HG03439 (cell line): ENCODE measurements at regions not wholly inside any gene's neighbourhood (a gene's known extent, or its start where the extent isn't known, plus 50 kb on each side); places are given as distances from the start of the nearest gene placed in this dataset.

Experiments used
- ATAC-seq: cut with Tn5 transposase; IDR thresholded peaks from one replicate; pipeline ENCODE4 v1.9.1; 2021; ENCODE audit warnings: mild to moderate bottlenecking, moderate library complexity; ENCODE audit not compliant: unreplicated experiment

DNA sequence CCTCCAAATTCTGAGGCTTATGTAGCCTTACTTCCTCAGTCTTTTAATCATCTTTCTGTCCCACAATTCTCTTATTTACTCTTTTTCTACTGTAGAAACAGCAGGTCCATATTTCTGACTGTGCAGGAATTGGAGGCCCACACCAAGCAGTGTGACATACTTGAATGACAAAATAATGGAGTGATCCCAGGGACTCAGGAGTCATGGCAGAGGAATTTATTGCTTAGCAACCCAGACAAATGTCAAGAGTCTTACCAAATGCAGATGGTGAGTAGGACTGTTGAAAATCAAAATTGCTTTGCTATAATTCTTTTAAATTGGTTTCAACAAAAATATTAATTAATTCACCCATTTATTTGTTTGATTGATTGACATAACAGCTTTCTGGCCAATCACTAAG lies 59.9 kb downstream of the HTR1B start:
- ATAC-seq, result no peak

DNA sequence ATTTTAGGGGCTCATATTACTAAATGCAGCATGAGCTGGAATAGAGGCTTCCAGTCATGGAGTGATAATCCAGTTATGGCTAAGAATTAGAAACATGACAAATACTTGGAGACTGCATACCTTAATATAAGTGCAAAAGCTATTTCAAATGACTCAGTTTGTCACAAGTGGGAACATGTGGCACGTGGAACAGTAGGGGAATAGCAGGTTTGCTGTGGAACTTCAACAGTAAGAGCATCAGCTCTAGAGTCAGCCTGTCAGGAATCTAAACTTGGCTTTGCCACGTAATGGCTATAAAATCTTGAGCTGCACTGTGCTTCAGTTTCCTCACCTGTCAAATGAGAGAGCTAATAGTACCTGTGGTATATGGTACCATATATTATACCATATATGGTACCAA lies 62.1 kb downstream of the HTR1B start:
- ATAC-seq, result no peak

DNA sequence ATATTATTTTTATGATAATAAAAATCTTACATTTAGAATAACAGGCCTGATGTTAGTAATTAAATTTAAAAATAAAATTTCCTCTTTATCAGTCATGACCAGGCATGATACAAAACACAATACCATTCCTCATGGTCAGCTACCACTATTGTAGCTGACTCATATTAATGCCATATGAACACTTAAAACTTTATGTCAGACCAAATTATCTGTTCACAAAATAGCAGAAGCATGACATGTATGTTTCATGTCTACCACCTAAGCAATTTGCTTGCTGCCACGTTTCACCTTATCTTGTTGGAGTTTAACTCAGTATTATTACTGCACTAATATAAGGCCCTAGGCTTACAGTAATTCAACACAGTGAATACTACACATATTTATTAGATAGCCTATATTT lies 65.7 kb downstream of the HTR1B start:
- no peak for ATAC-seq

DNA sequence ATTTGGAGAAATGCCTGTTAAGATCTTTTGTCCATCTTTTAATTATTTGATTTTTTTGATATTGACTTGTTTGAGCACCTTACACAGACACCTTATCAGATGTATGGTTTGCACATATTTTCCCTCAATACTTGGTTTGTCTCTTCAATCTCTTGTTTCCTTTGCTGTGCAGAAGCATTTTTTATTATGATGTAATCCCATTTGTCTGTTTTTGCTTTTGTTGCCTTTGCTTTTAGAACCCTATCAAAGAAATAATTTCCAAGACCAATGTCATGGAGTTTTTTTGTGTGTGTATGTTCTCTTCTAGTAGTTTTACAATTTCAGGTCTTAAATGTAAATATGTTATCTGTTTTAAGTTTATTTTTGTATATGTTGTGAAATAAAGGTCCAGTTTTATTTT lies 73.9 kb downstream of the HTR1B start:
- no peak for ATAC-seq

DNA sequence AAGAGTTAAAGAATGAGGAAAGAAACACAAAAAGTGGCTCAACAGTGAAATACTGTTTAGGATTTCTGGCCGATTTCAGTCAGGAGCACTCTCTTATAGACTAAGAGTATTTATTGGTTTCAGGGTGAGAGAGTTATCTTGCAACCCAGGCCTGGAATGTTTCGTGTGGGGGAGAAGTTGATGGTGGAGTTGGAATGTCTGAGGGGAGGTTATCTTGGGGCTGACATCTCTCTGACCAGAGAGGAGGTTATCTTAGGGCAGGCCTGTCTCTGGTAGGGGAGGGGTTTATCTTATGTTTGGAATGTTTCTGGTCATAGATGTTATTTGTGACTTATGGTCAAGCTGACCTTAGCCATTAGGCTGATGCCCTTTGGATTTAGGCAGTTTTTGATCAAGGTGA lies 80.3 kb downstream of the HTR1B start:
- ATAC-seq, result no peak

DNA sequence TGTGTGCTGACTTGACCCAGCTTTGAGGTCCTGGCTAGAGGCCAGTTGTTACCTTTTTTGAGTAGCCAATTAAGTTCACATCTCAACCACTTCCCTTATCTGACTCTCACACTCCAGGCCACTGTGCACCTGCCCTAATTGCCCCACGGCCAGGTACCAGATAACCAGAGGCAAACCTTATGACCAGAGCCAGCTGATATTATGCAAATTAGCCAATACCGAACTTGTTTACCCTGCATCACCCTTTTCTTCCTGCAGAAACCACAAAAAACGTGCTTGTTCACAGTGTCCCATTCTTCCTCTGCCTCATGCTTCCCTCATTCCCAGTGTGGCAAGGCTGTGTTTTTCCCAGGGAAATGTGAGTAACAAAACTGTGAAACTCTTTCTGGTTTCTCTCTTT lies 89.3 kb downstream of the HTR1B start:
- ATAC-seq, result no peak

DNA sequence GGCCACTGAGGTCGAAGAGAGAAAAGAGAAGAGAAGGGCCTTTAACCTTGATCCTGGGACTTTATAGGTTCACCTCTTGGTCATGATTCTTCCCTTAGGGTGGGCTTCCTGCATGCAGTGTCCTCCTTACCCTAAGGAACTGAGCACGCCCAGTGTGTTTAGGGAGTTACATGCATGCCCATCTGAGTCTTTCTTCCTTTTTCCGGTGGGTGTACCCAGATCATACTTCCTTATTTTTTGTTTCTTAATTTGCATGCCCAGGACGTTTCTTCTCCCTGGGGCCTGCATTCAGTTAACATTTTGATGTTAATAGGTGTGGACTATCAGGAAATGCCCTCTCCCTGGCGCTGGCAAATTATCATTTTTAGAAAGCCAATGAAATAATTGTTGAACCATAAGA lies 91.5 kb downstream of the HTR1B start:
- ATAC-seq, result no peak

GRCh38 chr6:77368660-77369313 lies 94.5 kb downstream of the HTR1B start:
- ATAC-seq, result no peak

GRCh38 chr6:77366798-77367197 lies 96.5 kb downstream of the HTR1B start:
- ATAC-seq, result no peak

DNA sequence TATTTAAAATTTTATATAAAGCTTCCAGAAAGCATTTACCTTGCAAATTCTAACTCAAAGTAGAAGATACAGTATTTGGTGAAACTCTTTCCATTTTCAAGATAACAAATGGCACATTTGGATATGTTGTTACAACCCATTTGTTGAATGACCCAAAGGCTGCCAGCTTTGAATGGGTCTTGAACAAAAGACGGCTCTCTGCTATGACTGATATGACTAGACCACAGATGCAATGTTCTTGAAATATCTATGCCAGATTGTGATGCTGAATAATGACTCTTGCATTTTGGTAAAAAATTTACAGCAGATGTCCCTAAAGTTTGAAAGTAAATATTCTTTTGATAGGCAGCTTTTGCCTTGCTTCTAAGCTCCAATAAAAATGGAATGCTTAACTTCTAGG lies 99.6 kb downstream of the HTR1B start:
- ATAC-seq, result no peak

- no peak for ATAC-seq
These were observed 101.2 kb downstream of the HTR1B start for GRCh38 chr6:77362055-77362454.

DNA sequence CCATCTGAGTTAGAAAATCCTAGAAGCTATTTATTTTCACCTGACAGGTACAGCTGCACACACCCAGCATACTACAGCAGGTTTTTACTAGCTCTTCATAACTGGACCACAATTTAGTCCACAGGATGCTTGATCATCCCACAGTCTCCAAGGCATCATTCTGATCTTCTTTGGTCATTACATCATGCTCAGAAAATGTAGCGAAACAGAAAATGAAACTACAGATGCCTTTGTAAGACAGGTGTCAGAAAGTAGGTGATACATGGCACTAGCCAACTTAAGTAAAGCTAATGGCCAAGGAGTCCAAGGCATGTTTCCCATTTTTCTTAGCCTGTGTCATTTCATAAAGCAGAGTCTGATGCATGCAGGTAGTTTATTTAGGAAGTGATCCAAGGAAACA lies 102.3 kb downstream of the HTR1B start:
- ATAC-seq, result no peak

- no peak for ATAC-seq
These were observed 106.5 kb downstream of the HTR1B start for GRCh38 chr6:77356821-77357220.

- no peak for ATAC-seq
These were observed 108.7 kb downstream of the HTR1B start for GRCh38 chr6:77354581-77354980.

GRCh38 chr6:77353129-77353528 lies 110.2 kb downstream of the HTR1B start:
- ATAC-seq, result no peak

DNA sequence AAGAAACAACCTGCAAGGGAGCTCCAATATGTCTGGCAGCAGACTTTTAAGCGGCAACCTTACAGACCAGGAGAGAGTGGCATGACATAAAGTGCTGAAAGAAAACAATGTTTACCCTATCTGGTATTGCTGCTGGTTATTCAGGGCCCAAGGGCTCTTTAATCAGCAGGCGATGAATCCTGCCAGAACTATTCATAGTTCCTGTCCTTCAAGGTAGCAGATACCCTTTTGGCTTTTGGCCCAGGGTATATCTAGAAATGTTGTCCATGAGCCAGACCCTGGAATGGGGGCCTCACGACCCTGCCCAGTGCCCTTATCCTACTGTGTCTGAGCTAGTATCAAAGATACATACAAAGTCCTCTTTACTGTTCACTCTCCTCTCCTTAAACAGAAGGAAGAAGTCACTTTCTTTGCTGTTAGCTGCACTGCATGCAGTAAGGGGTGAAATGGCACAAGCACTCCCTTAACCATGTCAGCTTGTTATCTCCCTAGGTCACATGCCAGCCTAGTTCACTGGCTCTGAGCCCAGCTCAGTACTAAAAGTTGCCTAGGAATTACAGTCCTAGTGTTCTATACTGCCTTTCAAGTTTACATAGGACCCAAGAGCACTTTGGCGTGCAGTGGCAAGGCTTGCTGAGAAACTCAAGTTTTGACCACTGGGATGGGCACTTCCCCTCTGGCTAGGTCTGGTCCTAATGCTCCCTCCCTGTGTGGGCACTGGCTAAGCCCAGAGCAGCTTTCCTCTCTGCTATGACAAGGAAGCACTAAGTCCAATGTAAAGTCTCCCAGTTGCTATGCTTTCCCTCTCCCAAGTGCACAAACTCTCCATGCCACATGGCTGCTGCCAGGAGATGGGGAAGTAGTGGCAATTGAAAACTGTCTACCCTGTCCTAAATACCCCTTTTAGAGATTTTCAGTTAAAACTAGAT lies 122.0 kb downstream of the HTR1B start:
- ATAC-seq, result no peak

DNA sequence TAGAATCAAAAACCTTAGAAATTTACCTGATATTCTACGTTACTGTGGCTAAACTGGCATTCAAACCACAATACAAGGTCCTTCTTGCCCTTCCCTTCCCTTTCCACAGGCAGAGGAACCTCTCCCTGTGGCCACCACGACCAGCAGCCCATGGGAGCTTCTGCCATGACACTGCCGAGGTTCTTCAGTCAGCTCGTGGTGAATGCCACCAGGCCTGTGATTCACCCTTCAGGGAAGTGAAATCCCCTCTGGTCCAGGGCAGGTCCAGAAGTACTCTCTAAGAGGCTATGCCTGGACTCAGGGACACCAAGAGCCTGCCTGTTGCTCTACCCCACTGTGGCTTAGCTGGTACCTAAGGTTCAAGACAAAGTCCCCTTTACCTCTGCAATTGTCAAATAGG lies 123.0 kb downstream of the HTR1B start:
- no peak for ATAC-seq

DNA sequence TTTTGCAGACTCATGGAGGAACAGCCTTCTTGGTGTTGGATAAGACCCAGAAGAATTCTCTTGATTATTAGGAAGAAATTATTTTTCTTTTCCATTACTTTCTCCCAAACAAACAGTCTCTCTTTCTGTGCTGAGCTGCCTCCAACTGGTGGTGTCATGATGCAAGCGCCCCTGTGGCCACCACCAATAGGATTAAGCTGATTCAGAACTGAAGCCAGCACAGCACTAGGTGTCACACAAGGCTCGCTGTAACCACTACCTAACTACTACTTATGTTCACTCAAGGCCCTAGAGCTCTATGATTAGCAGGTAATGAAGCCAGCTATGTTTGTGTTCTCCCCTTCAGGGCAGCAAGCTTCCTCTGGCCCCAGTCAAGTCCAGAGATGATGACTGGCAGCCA lies 123.4 kb downstream of the HTR1B start:
- no peak for ATAC-seq

GRCh38 chr6:77337392-77337791 lies 125.9 kb downstream of the HTR1B start:
- no peak for ATAC-seq

DNA sequence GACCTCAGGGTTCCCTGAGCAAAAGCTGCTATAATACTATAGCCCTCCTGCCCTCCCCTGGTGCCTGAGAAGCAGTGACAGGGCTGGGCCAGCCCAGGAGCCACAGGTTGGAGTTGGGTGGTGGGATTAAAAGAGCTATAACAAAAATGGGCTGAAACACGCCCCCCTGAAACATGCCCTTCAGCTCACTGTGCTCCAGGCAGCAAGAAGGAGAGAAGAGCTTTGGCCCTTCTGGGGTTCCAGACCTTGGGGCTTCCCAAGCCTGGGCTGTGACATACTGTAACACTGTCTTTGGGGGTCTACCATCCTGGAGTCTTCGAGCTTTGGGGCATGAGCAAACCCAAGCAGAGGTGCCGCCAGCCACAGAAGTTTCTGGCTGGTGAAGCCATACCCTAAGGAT lies 129.2 kb downstream of the HTR1B start:
- ATAC-seq, result no peak

DNA sequence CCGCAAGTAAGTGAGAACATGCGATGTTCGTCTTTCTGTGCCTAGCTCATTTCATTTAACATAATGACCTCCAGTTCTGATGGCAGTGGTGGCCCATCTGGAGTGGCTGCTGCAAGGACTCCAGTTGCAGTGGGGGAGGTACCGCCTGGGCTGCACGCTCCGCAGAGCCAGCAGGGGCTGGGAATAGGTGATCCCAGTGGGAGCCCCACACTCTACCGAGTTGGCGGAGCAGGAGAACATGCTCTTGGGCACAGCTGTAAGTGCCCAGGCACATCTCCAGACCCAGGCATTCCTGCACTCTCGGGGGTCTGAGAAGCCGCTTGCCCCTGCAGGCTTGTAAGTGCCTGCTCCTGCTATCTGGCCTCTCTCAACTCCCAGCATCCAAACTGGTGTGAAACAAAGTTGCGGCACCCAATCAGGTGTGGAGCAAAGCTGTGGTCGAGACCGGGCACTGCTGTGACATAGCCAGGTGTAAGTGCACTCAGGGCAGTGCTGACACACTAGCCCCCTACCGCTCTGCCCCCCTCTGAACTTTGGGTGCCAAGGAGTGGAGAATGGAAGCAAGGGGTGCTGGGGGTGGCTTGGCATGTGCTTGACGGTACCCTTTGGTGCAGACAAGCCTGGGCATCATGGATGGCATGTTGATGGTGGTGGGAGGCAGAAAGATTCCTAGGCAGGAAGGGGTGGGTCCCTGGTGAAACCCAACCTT lies 130.2 kb downstream of the HTR1B start:
- ATAC-seq, result no peak

DNA sequence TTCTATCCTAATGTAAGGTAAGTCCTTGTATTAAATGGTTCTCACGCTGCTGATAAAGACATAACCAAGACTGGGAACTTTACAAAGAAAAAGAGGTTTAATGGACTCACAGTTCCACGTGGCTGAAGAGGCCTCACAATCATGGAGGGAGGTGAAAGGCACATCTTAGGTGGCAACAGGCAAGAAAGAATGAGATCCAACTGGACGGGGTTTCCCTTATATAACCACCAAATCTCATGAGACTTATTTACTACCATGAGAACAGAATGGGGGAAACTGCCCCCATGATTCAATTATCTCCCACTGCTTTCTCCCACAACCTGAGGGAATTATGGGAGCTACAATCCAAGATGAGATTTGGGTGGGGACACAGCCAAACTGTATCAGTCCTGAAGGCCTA lies 136.6 kb downstream of the HTR1B start:
- ATAC-seq, result no peak
